HFFc6 (cell line): ENCODE measurements at regions not wholly inside any gene's neighbourhood (a gene's known extent, or its start where the extent isn't known, plus 50 kb on each side); places are given as distances from the start of the nearest gene placed in this dataset.

Source experiments
- DNase-seq: peaks from one replicate; pipeline ENCODE4 v3.0.0-alpha.2; 2018
- H3K27ac Mint-ChIP-seq: 2 replicates; pipeline ENCODE4 v1.8.0; 2020; ENCODE audit warnings: mild to moderate bottlenecking, mixed read lengths
- H3K27me3 Mint-ChIP-seq: 2 replicates; pipeline ENCODE4 v1.8.0; 2021; ENCODE audit warnings: mild to moderate bottlenecking, moderate library complexity, mixed read lengths; ENCODE audit not compliant: insufficient read depth
- H3K36me3 Mint-ChIP-seq: 2 replicates; pipeline ENCODE4 v1.8.0; 2021; ENCODE audit warnings: low read depth, mixed read lengths
- H3K4me1 Mint-ChIP-seq: 2 replicates; pipeline ENCODE4 v1.8.0; 2020; ENCODE audit warnings: low read depth, mixed read lengths
- H3K4me3 Mint-ChIP-seq: 2 replicates; pipeline ENCODE4 v1.8.0; 2020; ENCODE audit warnings: mild to moderate bottlenecking, moderate library complexity, mixed read lengths
- H3K9me3 Mint-ChIP-seq: 2 replicates; pipeline ENCODE4 v1.8.0; 2020; ENCODE audit warnings: mild to moderate bottlenecking, mixed read lengths
- CTCF ChIP-seq: fragments of 200-600 bp; sonication (generic); IDR thresholded peaks from 2 replicates; pipeline ENCODE4 v1.5.0; 2021; ENCODE audit warnings: antibody characterized with exemption, mild to moderate bottlenecking

GRCh38 chr10:33100781-33101391 is 142.9 kb upstream of the ITGB1 start:
- peaks cover 11% of the 10 kb centered on the region for H3K36me3 Mint-ChIP-seq
- peaks cover 6% of the 10 kb centered on the region for H3K9me3 Mint-ChIP-seq
- DNase-seq: no peak
- H3K27me3 Mint-ChIP-seq: peaks cover 12% of the 10 kb centered on the region
- no peak overlapping the region for H3K4me3 Mint-ChIP-seq
- no peak for TF ChIP-seq CTCF
- peaks cover 19% of the 10 kb centered on the region for H3K4me1 Mint-ChIP-seq
- H3K27ac Mint-ChIP-seq: no peak overlapping the region

DNA sequence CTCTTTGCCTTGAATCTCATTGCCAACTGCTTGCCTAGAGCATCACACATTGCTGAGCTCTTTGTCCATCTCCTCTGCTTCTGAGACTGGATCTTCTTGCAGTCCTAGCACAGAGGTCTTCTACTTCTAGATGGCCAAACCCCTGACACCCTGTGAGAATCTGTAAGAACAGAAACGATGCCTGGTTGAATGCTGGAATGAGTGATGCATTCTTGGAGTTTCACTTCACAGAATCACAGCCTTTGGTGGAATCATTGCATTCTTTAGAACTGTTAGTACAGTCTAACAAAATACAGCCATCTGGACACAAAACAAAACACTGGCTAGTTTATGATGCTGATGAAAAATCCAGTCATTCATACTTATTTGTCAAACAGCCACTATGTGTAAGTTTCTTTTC is 141.7 kb upstream of the ITGB1 start:
- peak overlapping the region; percentile 19; the same call in 1 of the 2 replicates for H3K27ac Mint-ChIP-seq
- peaks cover 15% of the 10 kb centered on the region for H3K27me3 Mint-ChIP-seq
- peak overlapping the region; percentile 20 for H3K4me3 Mint-ChIP-seq
- peaks cover 8% of the 10 kb centered on the region for H3K9me3 Mint-ChIP-seq
- peak; percentile 68 for DNase-seq
- peaks cover 12% of the 10 kb centered on the region for H3K36me3 Mint-ChIP-seq
- peaks cover 19% of the 10 kb centered on the region for H3K4me1 Mint-ChIP-seq
- TF ChIP-seq CTCF: no peak

DNA sequence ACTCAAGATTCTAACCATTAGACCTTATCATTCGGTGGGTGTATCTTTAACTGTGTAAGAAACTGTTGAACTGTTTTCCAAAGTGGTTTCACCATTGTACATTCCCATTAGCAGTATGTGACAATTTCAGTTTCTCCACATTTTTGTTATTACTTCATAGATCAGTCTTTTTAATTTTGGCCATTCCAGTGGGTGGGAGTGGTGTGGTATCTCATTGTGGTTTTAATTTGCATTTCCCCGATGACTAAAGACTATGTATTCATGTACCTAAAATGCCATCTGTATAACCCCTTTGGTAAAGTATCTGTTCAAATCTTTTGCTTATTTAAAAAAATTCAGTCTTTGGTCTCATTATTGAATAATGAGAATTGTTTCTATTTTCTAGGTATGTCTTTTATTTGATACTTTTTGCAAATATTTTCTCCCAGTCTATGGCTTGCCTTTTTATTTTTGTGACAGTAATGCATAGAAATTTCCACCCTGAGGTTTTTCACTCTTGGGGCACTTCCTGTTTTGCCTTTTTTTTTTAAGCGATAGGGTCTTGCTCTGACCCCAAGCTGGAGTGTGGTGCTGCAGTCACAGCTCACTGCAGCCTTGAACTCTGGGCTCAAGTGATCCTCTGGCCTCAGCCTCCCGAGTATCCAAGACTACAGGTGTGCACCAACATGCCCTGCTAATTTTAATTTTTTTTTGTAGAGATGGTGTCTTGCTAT is 141.1 kb upstream of the ITGB1 start:
- Mint-ChIP-seq H3K27ac (no peak overlapping the region), H3K4me1 (peaks cover 19% of the 10 kb centered on the region), H3K9me3 (peaks cover 10% of the 10 kb centered on the region), H3K4me3 (peak overlapping the region; percentile 20), H3K36me3 (peaks cover 11% of the 10 kb centered on the region), H3K27me3 (peaks cover 15% of the 10 kb centered on the region)
- no peak for DNase-seq
- TF ChIP-seq CTCF: no peak

GRCh38 chr10:33095867-33096815 is 138.1 kb upstream of the ITGB1 start:
- Mint-ChIP-seq H3K27ac (no peak overlapping the region), H3K9me3 (peaks cover 5% of the 10 kb centered on the region), H3K4me1 (peaks cover 19% of the 10 kb centered on the region), H3K4me3 (no peak overlapping the region), H3K36me3 (peaks cover 5% of the 10 kb centered on the region), H3K27me3 (peaks cover 13% of the 10 kb centered on the region)
- no peak for DNase-seq
- TF ChIP-seq CTCF: no peak

GRCh38 chr10:33094263-33095051 is 136.4 kb upstream of the ITGB1 start:
- H3K27me3 Mint-ChIP-seq: peaks cover 23% of the 10 kb centered on the region
- no peak for DNase-seq
- H3K4me1 Mint-ChIP-seq: peaks cover 8% of the 10 kb centered on the region
- H3K9me3 Mint-ChIP-seq: peaks cover 5% of the 10 kb centered on the region
- no peak overlapping the region for H3K27ac Mint-ChIP-seq
- peaks cover 5% of the 10 kb centered on the region for H3K36me3 Mint-ChIP-seq
- no peak overlapping the region for H3K4me3 Mint-ChIP-seq
- no peak for TF ChIP-seq CTCF
